ENCODE measurements at regions not wholly inside any gene's neighbourhood (a gene's known extent, or its start where the extent isn't known, plus 50 kb on each side); places are given as distances from the start of the nearest gene placed in this dataset.
"Not testable (repeated sequence)": the region's sequence is repeated elsewhere in the genome, so short reads cannot be mapped to it uniquely, and the experiment has no call there.

- DNase-seq, result not testable (repeated sequence)
Measured at GRCh38 chr2:36157093-36157492, 198.5 kb upstream of the CRIM1 start.

DNA sequence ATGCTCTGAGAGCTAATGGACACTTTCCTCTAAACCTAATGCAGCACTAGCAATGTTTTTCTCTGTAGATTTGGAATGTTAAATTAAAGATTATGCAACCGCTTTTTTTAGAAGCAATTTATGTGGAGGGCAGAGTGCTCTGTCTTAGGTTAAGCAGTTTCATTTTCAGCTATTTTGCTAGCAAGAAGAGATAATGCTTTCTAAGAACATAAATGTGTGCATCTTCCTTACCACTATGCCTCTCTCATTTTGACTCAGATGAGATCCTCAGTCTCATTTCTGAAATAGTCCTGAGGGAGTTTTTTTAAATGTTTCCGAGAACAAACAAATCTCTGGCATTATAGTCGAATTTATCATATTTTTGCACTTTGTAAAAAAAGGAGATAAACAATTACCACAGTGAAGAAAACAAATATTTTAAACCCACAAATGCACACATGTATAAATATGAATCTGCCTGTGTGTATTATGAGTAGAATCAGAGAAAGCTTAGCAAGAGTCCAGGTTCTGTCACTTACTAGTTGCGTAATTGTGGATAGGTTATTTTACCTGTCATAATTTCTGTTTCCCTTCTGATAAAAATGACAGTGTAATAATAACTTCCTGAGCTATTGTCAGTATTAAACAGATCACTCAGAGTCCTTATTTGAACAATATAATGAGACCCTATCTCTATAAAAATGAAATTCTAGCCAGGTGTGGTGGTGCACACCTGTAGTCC, 207.7 kb upstream of the CRIM1 start:
- no peak for DNase-seq

DNA sequence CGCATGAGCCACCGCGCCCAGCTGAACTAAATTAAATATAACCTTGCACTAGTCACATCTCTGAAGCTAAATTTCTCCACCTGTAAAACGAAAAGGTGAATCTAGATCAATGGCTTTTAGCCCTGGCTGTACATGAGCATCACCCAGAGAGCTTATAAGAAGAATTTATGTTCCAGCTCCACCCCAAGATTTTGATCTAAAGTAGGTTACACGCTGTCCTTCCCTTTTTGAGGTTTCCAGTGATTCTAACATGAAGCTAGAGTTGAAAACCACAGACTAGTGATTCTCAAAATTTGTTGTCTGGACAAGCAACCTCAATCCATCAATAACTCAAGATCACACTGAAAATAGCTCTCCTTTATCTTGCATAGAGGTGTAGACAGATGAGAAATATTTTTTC, 208.8 kb upstream of the CRIM1 start:
- DNase-seq, result no peak

- no peak for DNase-seq
Measured at GRCh38 chr2:36140391-36140790, 215.2 kb upstream of the CRIM1 start.

- DNase-seq, result no peak
Measured at GRCh38 chr2:36137612-36138011, 218.0 kb upstream of the CRIM1 start.

GRCh38 chr2:36134281-36134680, 221.3 kb upstream of the CRIM1 start:
- DNase-seq, result no peak

- no peak for DNase-seq
Measured at GRCh38 chr2:36128359-36128758, 227.2 kb upstream of the CRIM1 start.

DNA sequence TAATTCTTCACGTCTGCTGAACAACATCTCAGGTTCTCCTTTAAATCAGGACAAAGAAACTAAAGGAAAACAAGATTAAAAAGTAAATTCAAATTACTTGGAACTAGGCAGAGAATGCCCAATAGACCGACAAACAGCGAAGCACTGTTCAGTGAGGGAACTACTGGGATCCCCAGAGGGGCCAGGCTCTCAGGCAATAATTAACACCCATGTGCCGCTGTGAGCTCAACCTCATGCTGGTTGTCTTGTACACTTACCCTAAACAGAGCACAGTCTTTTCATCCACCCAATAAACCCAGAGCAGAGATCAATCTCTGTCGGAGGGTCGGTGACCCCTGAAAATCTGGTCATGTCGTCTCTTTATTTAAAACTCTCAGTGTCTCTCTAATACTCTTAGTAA, 229.9 kb upstream of the CRIM1 start:
- DNase-seq, result no peak

- no peak for DNase-seq
Measured at GRCh38 chr2:36123995-36124394, 231.6 kb upstream of the CRIM1 start.

- no peak for DNase-seq
Measured at GRCh38 chr2:36097022-36097421, 258.6 kb upstream of the CRIM1 start.

DNA sequence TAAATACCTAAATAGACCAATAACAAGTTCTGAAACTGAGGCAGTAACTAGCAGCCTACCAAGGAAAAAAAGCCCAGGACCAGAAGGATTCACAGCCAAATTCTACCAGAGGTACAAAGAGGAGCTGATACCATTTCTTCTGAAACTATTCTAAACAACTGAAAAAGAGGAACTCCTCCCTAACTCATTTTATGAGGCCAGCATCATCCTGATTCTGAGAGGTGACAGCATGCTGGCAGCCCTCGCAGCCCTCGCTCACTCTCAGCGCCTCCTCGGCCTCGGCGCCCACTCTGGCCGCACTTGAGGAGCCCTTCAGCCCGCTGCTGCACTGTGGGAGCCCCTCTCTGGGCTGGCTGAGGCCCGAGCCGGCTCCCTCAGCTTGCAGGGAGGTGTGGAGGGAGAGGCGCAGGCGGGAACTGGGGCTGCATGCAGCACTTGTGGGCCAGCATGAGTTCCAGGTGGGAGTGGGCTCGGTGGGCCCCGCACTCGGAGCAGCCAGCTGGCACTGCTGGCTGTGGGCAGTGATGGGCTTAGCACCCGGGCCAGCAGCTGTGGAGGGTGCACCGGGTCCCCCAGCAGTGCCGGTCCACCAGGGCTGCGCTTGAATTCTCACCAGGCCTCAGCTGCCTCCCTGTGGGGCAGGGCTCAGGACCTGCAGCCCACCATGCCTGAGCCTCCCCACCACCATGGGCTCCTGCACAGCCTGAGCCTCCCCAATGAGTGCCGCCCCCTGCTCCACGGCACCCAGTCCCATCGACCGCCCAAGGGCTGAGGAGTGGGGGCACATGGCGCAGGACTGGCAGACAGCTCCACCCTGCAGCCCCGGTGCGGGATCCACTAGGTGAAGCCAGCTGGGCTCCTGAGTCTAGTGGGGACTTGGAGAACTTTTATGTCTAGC, 263.5 kb upstream of the CRIM1 start:
- not testable (repeated sequence) for DNase-seq

GRCh38 chr2:36088716-36089328, 266.8 kb upstream of the CRIM1 start:
- DNase-seq, result no peak

- no peak for DNase-seq
Measured at GRCh38 chr2:36087344-36087743, 268.2 kb upstream of the CRIM1 start.

GRCh38 chr2:36079793-36080192, 275.8 kb upstream of the CRIM1 start:
- DNase-seq, result no peak

DNA sequence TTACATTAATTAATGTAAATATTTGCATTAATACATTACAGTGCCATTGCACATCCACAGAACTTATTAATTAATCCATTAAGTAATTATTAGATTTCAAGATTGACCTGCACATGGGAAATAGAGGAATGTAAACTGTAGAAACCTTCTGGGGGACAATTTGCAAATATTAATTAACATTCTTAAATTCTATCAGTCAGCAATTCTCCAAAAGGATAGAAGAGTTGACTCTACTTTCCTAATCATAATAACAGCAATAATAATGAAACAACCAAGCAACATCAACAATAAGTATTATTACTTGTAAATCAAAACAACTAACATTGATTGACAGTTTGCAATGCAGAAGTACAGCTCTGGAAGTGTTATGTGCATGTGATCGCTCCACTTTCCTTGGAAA, 281.6 kb upstream of the CRIM1 start:
- no peak for DNase-seq

- no peak for DNase-seq
Measured at GRCh38 chr2:36071698-36072097, 283.9 kb upstream of the CRIM1 start.

GRCh38 chr2:36069074-36069473, 286.5 kb upstream of the CRIM1 start:
- no peak for DNase-seq

DNA sequence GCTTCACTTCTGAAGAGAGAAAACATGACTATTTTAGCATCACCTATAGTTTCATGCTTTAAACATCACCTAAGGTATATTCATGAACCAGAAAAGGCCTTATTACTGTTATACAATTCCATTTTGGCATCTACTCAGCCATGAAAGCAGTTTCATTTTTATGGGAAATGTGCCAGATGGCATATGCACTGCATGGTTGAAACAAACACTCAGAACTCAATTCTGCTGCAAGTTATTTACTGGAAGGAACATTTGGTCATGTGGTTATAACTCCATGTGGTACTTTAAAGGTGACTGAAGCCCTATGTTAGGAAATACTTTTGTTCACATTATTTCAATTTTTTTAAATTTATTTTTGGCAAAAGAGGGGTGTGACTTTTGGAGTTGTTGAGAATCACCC, 287.5 kb upstream of the CRIM1 start:
- no peak for DNase-seq

DNA sequence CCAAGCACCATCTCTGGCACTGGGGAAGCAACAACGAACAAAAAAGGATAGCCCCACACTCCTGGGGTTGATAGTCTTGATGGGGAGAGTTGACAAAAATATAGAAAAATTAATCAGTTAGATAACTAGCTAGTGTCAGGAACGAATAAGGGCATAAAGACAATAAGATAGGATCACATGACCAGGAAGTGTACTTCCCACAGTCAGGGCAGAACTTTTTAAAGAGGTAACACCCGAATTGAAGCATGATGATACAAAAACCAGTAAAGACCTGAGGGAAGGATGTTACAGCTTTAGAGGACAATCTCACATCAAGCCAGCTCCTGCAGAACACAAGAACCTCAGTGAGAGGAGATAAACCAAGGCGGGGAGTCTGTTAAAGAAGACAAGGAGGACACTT, 295.4 kb upstream of the CRIM1 start:
- DNase-seq, result no peak

GRCh38 chr2:36059691-36060090, 295.9 kb upstream of the CRIM1 start:
- DNase-seq, result no peak

DNA sequence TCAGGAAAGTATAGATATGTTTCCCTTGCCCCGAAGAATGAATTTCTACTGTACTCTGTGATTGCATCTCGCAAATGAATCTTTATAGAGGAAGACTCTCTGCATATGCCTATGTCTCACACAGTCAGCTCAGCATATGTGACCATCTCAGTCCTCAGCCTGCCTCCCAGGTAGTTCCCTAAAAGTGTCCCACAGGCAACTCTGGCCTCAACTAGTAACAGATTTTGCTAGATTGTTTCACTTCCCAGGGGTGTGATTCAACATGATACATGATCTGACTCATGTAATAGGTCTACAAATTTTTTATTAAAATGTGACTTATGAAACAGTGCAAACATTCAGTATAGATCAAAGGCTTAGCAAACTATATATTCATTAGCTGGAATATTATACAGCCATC, 296.6 kb upstream of the CRIM1 start:
- DNase-seq, result no peak

- DNase-seq, result no peak
Measured at GRCh38 chr2:36058076-36058475, 297.5 kb upstream of the CRIM1 start.

- no peak for DNase-seq
Measured at GRCh38 chr2:36052819-36053218, 302.8 kb upstream of the CRIM1 start.

- DNase-seq, result no peak
Measured at GRCh38 chr2:36044411-36044810, 311.2 kb upstream of the CRIM1 start.

Measured in NCI-H510A (cell line).